HEK293 (cell line): ENCODE measurements at regions not wholly inside any gene's neighbourhood (a gene's known extent, or its start where the extent isn't known, plus 50 kb on each side); places are given as distances from the start of the nearest gene placed in this dataset.
A peak's percentile ranks its signal among the peaks of the same experiment; 100 is the strongest.

Source experiments
- BCL11B ChIP-seq: fragments of 450-650 bp; formaldehyde crosslinking; IDR thresholded peaks from 2 replicates; pipeline ENCODE4 v1.5.1; 2016; ENCODE audit warnings: low read depth, missing biosample characterization, missing genetic modification characterization
- GFI1B ChIP-seq: fragments of 450-650 bp; formaldehyde crosslinking; IDR thresholded peaks from 2 replicates; pipeline ENCODE4 v1.5.1; 2016; ENCODE audit warnings: missing biosample characterization, missing genetic modification characterization
- GLI2 ChIP-seq: fragments of 450-650 bp; formaldehyde crosslinking; IDR thresholded peaks from 2 replicates; pipeline ENCODE4; 2017; ENCODE audit warnings: missing biosample characterization, missing genetic modification characterization, low read depth, borderline replicate concordance
- KLF10 ChIP-seq: fragments of 450-650 bp; IDR thresholded peaks from 2 replicates; pipeline ENCODE4 v1.5.1; 2018; ENCODE audit warnings: missing biosample characterization, mild to moderate bottlenecking, missing genetic modification characterization
- KLF8 ChIP-seq: fragments of 450-650 bp; formaldehyde crosslinking; IDR thresholded peaks from 2 replicates; pipeline ENCODE4 v1.5.1; 2016; ENCODE audit warnings: missing biosample characterization, missing genetic modification characterization
- MEIS1 ChIP-seq: sonication (generic); formaldehyde crosslinking; IDR thresholded peaks from 2 replicates; pipeline ENCODE4 v1.8.1; 2022; ENCODE audit warnings: missing genetic modification reagents, mild to moderate bottlenecking, borderline replicate concordance
- REPIN1 ChIP-seq: fragments of 450-650 bp; formaldehyde crosslinking; IDR thresholded peaks from 2 replicates; pipeline ENCODE4 v1.5.1; 2017; ENCODE audit warnings: missing biosample characterization, missing genetic modification characterization, low read depth
- SP2 ChIP-seq: fragments of 450-650 bp; formaldehyde crosslinking; IDR thresholded peaks from 2 replicates; pipeline ENCODE4 v1.5.1; 2016; ENCODE audit warnings: missing biosample characterization, missing genetic modification characterization
- ZIC2 ChIP-seq: fragments of 450-650 bp; formaldehyde crosslinking; IDR thresholded peaks from 2 replicates; pipeline ENCODE4 v1.5.1; 2016; ENCODE audit warnings: missing biosample characterization, missing genetic modification characterization
- ZNF133 ChIP-seq: fragments of 450-650 bp; formaldehyde crosslinking; IDR thresholded peaks from 2 replicates; pipeline ENCODE4 v1.5.1; 2016; ENCODE audit warnings: missing biosample characterization, missing genetic modification characterization
- ZNF138 ChIP-seq: fragments of 450-650 bp; formaldehyde crosslinking; IDR thresholded peaks from 2 replicates; pipeline ENCODE4 v1.5.1; 2016; ENCODE audit warnings: missing biosample characterization, missing genetic modification characterization, borderline replicate concordance
- ZNF175 ChIP-seq: fragments of 450-650 bp; formaldehyde crosslinking; IDR thresholded peaks from 2 replicates; pipeline ENCODE4 v1.5.1; 2016; ENCODE audit warnings: missing biosample characterization, missing genetic modification characterization
- ZNF184 ChIP-seq: fragments of 450-650 bp; IDR thresholded peaks from 2 replicates; pipeline ENCODE4 v1.5.1; 2018; ENCODE audit warnings: missing biosample characterization, mild to moderate bottlenecking, missing genetic modification characterization
- ZNF202 ChIP-seq: fragments of 450-650 bp; formaldehyde crosslinking; IDR thresholded peaks from 2 replicates; pipeline ENCODE4 v1.5.1; 2016; ENCODE audit warnings: missing biosample characterization, missing genetic modification characterization, borderline replicate concordance
- ZNF311 ChIP-seq: fragments of 450-650 bp; formaldehyde crosslinking; IDR thresholded peaks from 2 replicates; pipeline ENCODE4 v1.5.1; 2017; ENCODE audit warnings: missing biosample characterization, missing genetic modification characterization, borderline replicate concordance
- ZNF335 ChIP-seq: fragments of 450-650 bp; formaldehyde crosslinking; conservative IDR thresholded peaks from 2 replicates; pipeline ENCODE4 v1.5.1; 2016; ENCODE audit warnings: missing biosample characterization, missing genetic modification characterization
- ZNF341 ChIP-seq: fragments of 450-650 bp; formaldehyde crosslinking; IDR thresholded peaks from 2 replicates; pipeline ENCODE4; 2016; ENCODE audit warnings: low read depth, missing biosample characterization, missing genetic modification characterization
- ZNF426 ChIP-seq: fragments of 450-650 bp; formaldehyde crosslinking; IDR thresholded peaks from 2 replicates; pipeline ENCODE4 v1.5.1; 2017; ENCODE audit warnings: missing biosample characterization, missing genetic modification characterization, mild to moderate bottlenecking, inconsistent platforms, moderate library complexity
- ZNF514 ChIP-seq: fragments of 450-650 bp; formaldehyde crosslinking; IDR thresholded peaks from 2 replicates; pipeline ENCODE4 v1.5.1; 2016; ENCODE audit warnings: missing biosample characterization, missing genetic modification characterization
- ZNF544 ChIP-seq: fragments of 450-650 bp; formaldehyde crosslinking; IDR thresholded peaks from 2 replicates; pipeline ENCODE4 v1.5.0; 2017; ENCODE audit warnings: missing biosample characterization, missing genetic modification characterization
- ZNF548 ChIP-seq: fragments of 450-650 bp; formaldehyde crosslinking; IDR thresholded peaks from 2 replicates; pipeline ENCODE4 v1.5.1; 2016; ENCODE audit warnings: missing biosample characterization, missing genetic modification characterization
- ZNF660 ChIP-seq: fragments of 450-650 bp; IDR thresholded peaks from 2 replicates; pipeline ENCODE4 v1.5.1; 2018; ENCODE audit warnings: missing biosample characterization, mild to moderate bottlenecking, missing genetic modification characterization
- ZNF677 ChIP-seq: fragments of 450-650 bp; IDR thresholded peaks from 2 replicates; pipeline ENCODE4 v1.5.0; 2018; ENCODE audit warnings: missing biosample characterization, mild to moderate bottlenecking, missing genetic modification characterization, moderate library complexity
- ZNF701 ChIP-seq: fragments of 450-650 bp; formaldehyde crosslinking; IDR thresholded peaks from 2 replicates; pipeline ENCODE4 v1.5.1; 2016; ENCODE audit warnings: missing biosample characterization, missing genetic modification characterization
- ZNF747 ChIP-seq: fragments of 450-650 bp; formaldehyde crosslinking; IDR thresholded peaks from 2 replicates; pipeline ENCODE4 v1.5.1; 2016; ENCODE audit warnings: missing biosample characterization, missing genetic modification characterization
- ZNF785 ChIP-seq: fragments of 450-650 bp; formaldehyde crosslinking; IDR thresholded peaks from 2 replicates; pipeline ENCODE4 v1.5.1; 2016; ENCODE audit warnings: missing biosample characterization, missing genetic modification characterization
- ZNF792 ChIP-seq: fragments of 450-650 bp; formaldehyde crosslinking; IDR thresholded peaks from 2 replicates; pipeline ENCODE4 v1.5.1; 2016; ENCODE audit warnings: missing biosample characterization, missing genetic modification characterization
- ZNF843 ChIP-seq: fragments of 450-650 bp; formaldehyde crosslinking; IDR thresholded peaks from 2 replicates; pipeline ENCODE4 v1.5.1; 2016; ENCODE audit warnings: missing biosample characterization, missing genetic modification characterization
- ZSCAN23 ChIP-seq: fragments of 450-650 bp; formaldehyde crosslinking; IDR thresholded peaks from 2 replicates; pipeline ENCODE4 v1.5.1; 2016; ENCODE audit warnings: missing biosample characterization, missing genetic modification characterization
- TF ChIP-seq, protein P1 (sequence below): fragments of 450-650 bp; formaldehyde crosslinking; IDR thresholded peaks from 2 replicates; pipeline ENCODE4 v1.5.1; 2016; ENCODE audit warnings: missing biosample characterization, missing genetic modification characterization
- TF ChIP-seq, protein P2 (sequence below): fragments of 450-650 bp; formaldehyde crosslinking; IDR thresholded peaks from 2 replicates; pipeline ENCODE4; 2016; ENCODE audit warnings: missing biosample characterization, missing genetic modification characterization
- TF ChIP-seq, protein P3 (sequence below): fragments of 450-650 bp; formaldehyde crosslinking; IDR thresholded peaks from 2 replicates; pipeline ENCODE4 v1.5.1; 2017; ENCODE audit warnings: missing biosample characterization, missing genetic modification characterization
- TF ChIP-seq, protein P4 (sequence below): fragments of 450-650 bp; formaldehyde crosslinking; IDR thresholded peaks from 2 replicates; pipeline ENCODE4 v1.5.1; 2016; ENCODE audit warnings: missing biosample characterization, missing genetic modification characterization
- TF ChIP-seq, protein P5 (sequence below): fragments of 450-650 bp; formaldehyde crosslinking; IDR thresholded peaks from 2 replicates; pipeline ENCODE4 v1.5.1; 2016; ENCODE audit warnings: missing biosample characterization, missing genetic modification characterization
- TF ChIP-seq, protein P6 (sequence below): fragments of 450-650 bp; formaldehyde crosslinking; IDR thresholded peaks from 2 replicates; pipeline ENCODE4 v1.5.1; 2017; ENCODE audit warnings: missing biosample characterization, missing genetic modification characterization

DNA sequence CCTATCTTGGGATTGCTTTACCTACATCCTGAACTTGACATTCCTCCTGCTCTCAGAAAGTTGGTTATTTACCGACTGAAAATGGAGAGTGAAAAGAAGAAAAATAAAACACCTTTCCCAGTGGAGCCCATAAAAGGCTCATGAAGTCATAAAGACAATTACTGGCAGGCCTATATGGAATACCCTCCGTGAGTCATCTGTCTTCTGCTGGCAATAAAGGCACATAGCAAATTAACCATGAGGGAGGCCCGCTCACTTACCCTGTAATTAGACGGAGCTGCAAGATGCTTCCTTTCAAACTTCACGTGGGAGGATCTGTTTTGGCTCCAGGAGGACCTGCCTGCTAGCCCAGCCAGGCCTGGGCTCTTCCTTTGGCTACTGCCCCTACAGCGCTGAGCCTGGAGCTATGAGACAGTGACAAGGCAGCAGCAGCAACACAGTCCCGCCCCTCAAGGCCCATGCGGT lies 540.4 kb downstream of the BUD13 start (continued):
- TF ChIP-seq, protein P1, sequence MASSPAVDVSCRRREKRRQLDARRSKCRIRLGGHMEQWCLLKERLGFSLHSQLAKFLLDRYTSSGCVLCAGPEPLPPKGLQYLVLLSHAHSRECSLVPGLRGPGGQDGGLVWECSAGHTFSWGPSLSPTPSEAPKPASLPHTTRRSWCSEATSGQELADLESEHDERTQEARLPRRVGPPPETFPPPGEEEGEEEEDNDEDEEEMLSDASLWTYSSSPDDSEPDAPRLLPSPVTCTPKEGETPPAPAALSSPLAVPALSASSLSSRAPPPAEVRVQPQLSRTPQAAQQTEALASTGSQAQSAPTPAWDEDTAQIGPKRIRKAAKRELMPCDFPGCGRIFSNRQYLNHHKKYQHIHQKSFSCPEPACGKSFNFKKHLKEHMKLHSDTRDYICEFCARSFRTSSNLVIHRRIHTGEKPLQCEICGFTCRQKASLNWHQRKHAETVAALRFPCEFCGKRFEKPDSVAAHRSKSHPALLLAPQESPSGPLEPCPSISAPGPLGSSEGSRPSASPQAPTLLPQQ (tag by site-specific recombination) = no peak
- TF ChIP-seq ZNF701 (tag by site-specific recombination) (no peak), ZIC2 (no peak), ZNF133 (no peak), BCL11B (tag by site-specific recombination) (no peak), ZNF335 (tag by site-specific recombination) (peak; percentile 47), ZNF184 (tag by site-specific recombination) (0 out of 2 replicates have a peak, but pooled peaks have one; percentile 42), ZNF514 (no peak), ZNF792 (tag by site-specific recombination) (no peak), ZNF544 (no peak), ZNF677 (tag by site-specific recombination) (no peak), ZNF175 (tag by site-specific recombination) (no peak), REPIN1 (tag by site-specific recombination) (no peak), ZNF660 (tag by site-specific recombination) (no peak), ZSCAN23 (tag by site-specific recombination) (peak; percentile 19; the same call in 1 of the 2 replicates), KLF8 (tag by site-specific recombination) (0 out of 2 replicates have a peak, but pooled peaks have one; percentile 25), ZNF138 (tag by site-specific recombination) (no peak), ZNF202 (tag by site-specific recombination) (no peak), SP2 (tag by site-specific recombination) (0 out of 2 replicates have a peak, but pooled peaks have one; percentile 17), GLI2 (tag by site-specific recombination) (no peak; the same call in 1 of the 2 replicates), ZNF747 (tag by site-specific recombination) (no peak), ZNF843 (tag by site-specific recombination) (peak; percentile 74), MEIS1 (CRISPR knock-in tag) (no peak), KLF10 (tag by site-specific recombination) (no peak; the same call in 1 of the 2 replicates), ZNF341 (tag by site-specific recombination) (peak; percentile 36), ZNF311 (no peak), ZNF426 (tag by site-specific recombination) (no peak), GFI1B (no peak), ZNF548 (tag by site-specific recombination) (no peak), ZNF785 (tag by site-specific recombination) (no peak)
- TF ChIP-seq, protein P2, sequence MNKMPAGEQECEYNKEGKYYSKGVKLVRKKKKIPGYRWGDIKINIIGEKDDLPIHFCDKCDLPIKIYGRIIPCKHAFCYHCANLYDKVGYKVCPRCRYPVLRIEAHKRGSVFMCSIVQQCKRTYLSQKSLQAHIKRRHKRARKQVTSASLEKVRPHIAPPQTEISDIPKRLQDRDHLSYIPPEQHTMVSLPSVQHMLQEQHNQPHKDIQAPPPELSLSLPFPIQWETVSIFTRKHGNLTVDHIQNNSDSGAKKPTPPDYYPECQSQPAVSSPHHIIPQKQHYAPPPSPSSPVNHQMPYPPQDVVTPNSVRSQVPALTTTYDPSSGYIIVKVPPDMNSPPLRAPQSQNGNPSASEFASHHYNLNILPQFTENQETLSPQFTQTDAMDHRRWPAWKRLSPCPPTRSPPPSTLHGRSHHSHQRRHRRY (tag by site-specific recombination) = no peak
- TF ChIP-seq, protein P3, sequence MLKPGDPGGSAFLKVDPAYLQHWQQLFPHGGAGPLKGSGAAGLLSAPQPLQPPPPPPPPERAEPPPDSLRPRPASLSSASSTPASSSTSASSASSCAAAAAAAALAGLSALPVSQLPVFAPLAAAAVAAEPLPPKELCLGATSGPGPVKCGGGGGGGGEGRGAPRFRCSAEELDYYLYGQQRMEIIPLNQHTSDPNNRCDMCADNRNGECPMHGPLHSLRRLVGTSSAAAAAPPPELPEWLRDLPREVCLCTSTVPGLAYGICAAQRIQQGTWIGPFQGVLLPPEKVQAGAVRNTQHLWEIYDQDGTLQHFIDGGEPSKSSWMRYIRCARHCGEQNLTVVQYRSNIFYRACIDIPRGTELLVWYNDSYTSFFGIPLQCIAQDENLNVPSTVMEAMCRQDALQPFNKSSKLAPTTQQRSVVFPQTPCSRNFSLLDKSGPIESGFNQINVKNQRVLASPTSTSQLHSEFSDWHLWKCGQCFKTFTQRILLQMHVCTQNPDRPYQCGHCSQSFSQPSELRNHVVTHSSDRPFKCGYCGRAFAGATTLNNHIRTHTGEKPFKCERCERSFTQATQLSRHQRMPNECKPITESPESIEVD (tag by site-specific recombination) = peak; percentile 75
- TF ChIP-seq, protein P4, sequence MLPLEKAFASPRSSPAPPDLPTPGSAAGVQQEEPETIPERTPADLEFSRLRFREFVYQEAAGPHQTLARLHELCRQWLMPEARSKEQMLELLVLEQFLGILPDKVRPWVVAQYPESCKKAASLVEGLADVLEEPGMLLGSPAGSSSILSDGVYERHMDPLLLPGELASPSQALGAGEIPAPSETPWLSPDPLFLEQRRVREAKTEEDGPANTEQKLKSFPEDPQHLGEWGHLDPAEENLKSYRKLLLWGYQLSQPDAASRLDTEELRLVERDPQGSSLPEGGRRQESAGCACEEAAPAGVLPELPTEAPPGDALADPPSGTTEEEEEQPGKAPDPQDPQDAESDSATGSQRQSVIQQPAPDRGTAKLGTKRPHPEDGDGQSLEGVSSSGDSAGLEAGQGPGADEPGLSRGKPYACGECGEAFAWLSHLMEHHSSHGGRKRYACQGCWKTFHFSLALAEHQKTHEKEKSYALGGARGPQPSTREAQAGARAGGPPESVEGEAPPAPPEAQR (tag by site-specific recombination) = no peak
- TF ChIP-seq, protein P5, sequence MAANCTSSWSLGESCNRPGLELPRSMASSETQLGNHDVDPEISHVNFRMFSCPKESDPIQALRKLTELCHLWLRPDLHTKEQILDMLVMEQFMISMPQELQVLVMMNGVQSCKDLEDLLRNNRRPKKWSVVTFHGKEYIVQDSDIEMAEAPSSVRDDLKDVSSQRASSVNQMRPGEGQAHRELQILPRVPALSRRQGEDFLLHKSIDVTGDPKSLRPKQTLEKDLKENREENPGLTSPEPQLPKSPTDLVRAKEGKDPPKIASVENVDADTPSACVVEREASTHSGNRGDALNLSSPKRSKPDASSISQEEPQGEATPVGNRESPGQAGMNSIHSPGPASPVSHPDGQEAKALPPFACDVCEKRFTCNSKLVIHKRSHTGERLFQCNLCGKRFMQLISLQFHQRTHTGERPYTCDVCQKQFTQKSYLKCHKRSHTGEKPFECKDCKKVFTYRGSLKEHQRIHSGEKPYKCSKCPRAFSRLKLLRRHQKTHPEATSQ = no peak
- TF ChIP-seq, protein P6, sequence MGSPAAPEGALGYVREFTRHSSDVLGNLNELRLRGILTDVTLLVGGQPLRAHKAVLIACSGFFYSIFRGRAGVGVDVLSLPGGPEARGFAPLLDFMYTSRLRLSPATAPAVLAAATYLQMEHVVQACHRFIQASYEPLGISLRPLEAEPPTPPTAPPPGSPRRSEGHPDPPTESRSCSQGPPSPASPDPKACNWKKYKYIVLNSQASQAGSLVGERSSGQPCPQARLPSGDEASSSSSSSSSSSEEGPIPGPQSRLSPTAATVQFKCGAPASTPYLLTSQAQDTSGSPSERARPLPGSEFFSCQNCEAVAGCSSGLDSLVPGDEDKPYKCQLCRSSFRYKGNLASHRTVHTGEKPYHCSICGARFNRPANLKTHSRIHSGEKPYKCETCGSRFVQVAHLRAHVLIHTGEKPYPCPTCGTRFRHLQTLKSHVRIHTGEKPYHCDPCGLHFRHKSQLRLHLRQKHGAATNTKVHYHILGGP = no peak
